HT1080 (cell line): ENCODE measurements at regions not wholly inside any gene's neighbourhood (a gene's known extent, or its start where the extent isn't known, plus 50 kb on each side); places are given as distances from the start of the nearest gene placed in this dataset.
"Not testable (repeated sequence)": the region's sequence is repeated elsewhere in the genome, so short reads cannot be mapped to it uniquely, and the experiment has no call there.

ENCODE experiments used
- DNase-seq: peaks from one replicate; pipeline ENCODE4 v3.0.0-alpha.2; 2015; ENCODE audit warnings: low read depth

GRCh38 chr2:239806276-239806675, 218.9 kb downstream of the NDUFA10 start:
- DNase-seq, result no peak

- DNase-seq, result no peak
Observed at GRCh38 chr2:239805414-239805813, 219.7 kb downstream of the NDUFA10 start.

GRCh38 chr2:239805043-239805329, 220.2 kb downstream of the NDUFA10 start:
- no peak for DNase-seq

GRCh38 chr2:239804161-239805042, 220.7 kb downstream of the NDUFA10 start:
- no peak for DNase-seq

- DNase-seq, result no peak
Observed at GRCh38 chr2:239803766-239804115, 221.4 kb downstream of the NDUFA10 start.

GRCh38 chr2:239803102-239803765, 221.9 kb downstream of the NDUFA10 start:
- no peak for DNase-seq

GRCh38 chr2:239802185-239802649, 222.9 kb downstream of the NDUFA10 start:
- DNase-seq, result no peak

GRCh38 chr2:239801404-239802184, 223.5 kb downstream of the NDUFA10 start:
- no peak for DNase-seq

GRCh38 chr2:239800785-239801386, 224.3 kb downstream of the NDUFA10 start:
- DNase-seq, result no peak

GRCh38 chr2:239797316-239797715, 227.8 kb downstream of the NDUFA10 start:
- DNase-seq, result no peak

- not testable (repeated sequence) for DNase-seq
Observed at GRCh38 chr2:239795761-239796160, 229.4 kb downstream of the NDUFA10 start.

- DNase-seq, result no peak
Observed at GRCh38 chr2:239793836-239794235, 231.3 kb downstream of the NDUFA10 start.

GRCh38 chr2:239793086-239793485, 232.1 kb downstream of the NDUFA10 start:
- no peak for DNase-seq

GRCh38 chr2:239792405-239793084, 232.6 kb downstream of the NDUFA10 start:
- DNase-seq, result no peak

GRCh38 chr2:239791526-239792404, 233.4 kb downstream of the NDUFA10 start:
- no peak for DNase-seq

GRCh38 chr2:239790721-239791120, 234.4 kb downstream of the NDUFA10 start:
- no peak for DNase-seq

GRCh38 chr2:239790313-239790712, 234.8 kb downstream of the NDUFA10 start:
- no peak for DNase-seq

GRCh38 chr2:239789711-239790110, 235.4 kb downstream of the NDUFA10 start:
- DNase-seq, result no peak

- DNase-seq, result no peak
Observed at GRCh38 chr2:239788576-239789098, 236.5 kb downstream of the NDUFA10 start.

GRCh38 chr2:239787538-239788050, 237.5 kb downstream of the NDUFA10 start:
- DNase-seq, result no peak
